Mesenchymal stem cell (in vitro differentiated cells and primary cell): ENCODE measurements at regions not wholly inside any gene's neighbourhood (a gene's known extent, or its start where the extent isn't known, plus 50 kb on each side); places are given as distances from the start of the nearest gene placed in this dataset.

Source experiments
- DNase-seq: peaks from one replicate; pipeline ENCODE4 v3.0.0-alpha.2; 2013
- H2AFZ ChIP-seq: one replicate; pipeline ENCODE4 v1.6.1; 2013; ENCODE audit warnings: low read depth, mild to moderate bottlenecking, control low read depth, inconsistent platforms, low read length, moderate library complexity
- H2AK5ac ChIP-seq: 2 replicates; pipeline ENCODE4 v1.6.1; 2013; ENCODE audit warnings: low read length, moderate library complexity, mild to moderate bottlenecking, inconsistent platforms; ENCODE audit not compliant: severe bottlenecking
- H2BK120ac ChIP-seq: one replicate; pipeline ENCODE4 v1.6.1; 2013; ENCODE audit warnings: low read depth, mild to moderate bottlenecking, inconsistent platforms, low read length, moderate library complexity
- H2BK12ac ChIP-seq, 2 experiments: one replicate each; pipeline ENCODE4 v1.6.1; 2013; ENCODE audit warnings: inconsistent platforms in 2 of 2, low read length in 2 of 2, mild to moderate bottlenecking in 2 of 2, moderate library complexity in 2 of 2, control low read depth in 1 of 2
- H2BK15ac ChIP-seq: one replicate; pipeline ENCODE4 v1.6.1; 2013; ENCODE audit warnings: mild to moderate bottlenecking, low read depth, inconsistent platforms; ENCODE audit not compliant: poor library complexity, severe bottlenecking
- H2BK5ac ChIP-seq: 2 replicates; pipeline ENCODE4 v1.6.1; 2013; ENCODE audit warnings: low read depth, mild to moderate bottlenecking, low read length, control low read depth, inconsistent platforms; ENCODE audit not compliant: poor library complexity, severe bottlenecking
- H3K14ac ChIP-seq, 2 experiments: one replicate each; pipeline ENCODE4 v1.6.1; 2013; ENCODE audit warnings: inconsistent platforms in 2 of 2, low read length in 2 of 2, control low read depth in 1 of 2, mild to moderate bottlenecking in 1 of 2, moderate library complexity in 1 of 2
- H3K18ac ChIP-seq, 2 experiments: one replicate each; pipeline ENCODE4 v1.6.1; 2013; ENCODE audit warnings: inconsistent platforms in 2 of 2, low read length in 2 of 2, control low read depth in 1 of 2, low read depth in 1 of 2, mild to moderate bottlenecking in 1 of 2
- H3K23ac ChIP-seq, 2 experiments: one replicate each; pipeline ENCODE4 v1.6.1; 2013; ENCODE audit warnings: inconsistent platforms in 2 of 2, low read length in 2 of 2, mild to moderate bottlenecking in 2 of 2, moderate library complexity in 2 of 2, control low read depth in 1 of 2
- H3K27ac ChIP-seq: 2 replicates; pipeline ENCODE4 v1.5.1; 2013; ENCODE audit warnings: mild to moderate bottlenecking, moderate library complexity, low read length, control low read depth, inconsistent platforms; ENCODE audit not compliant: poor library complexity, severe bottlenecking
- H3K27me3 ChIP-seq, 2 experiments: 2 replicates each; pipeline versions ENCODE4 v1.6.1 to v1.7.0; 2013; ENCODE audit warnings: low read length in 2 of 2, mild to moderate bottlenecking in 2 of 2, moderate library complexity in 2 of 2, control low read depth in 1 of 2, inconsistent platforms in 1 of 2; ENCODE audit not compliant: control insufficient read depth in 1 of 2, insufficient read depth in 1 of 2
- H3K36me3 ChIP-seq, 2 experiments: 2 replicates each; pipeline versions ENCODE4 v1.6.1 to v1.7.0; 2013; ENCODE audit warnings: low read length in 2 of 2, control low read depth in 1 of 2, inconsistent platforms in 1 of 2, low read depth in 1 of 2, mild to moderate bottlenecking in 1 of 2; ENCODE audit not compliant: insufficient read depth in 2 of 2, control insufficient read depth in 1 of 2
- H3K4ac ChIP-seq, 2 experiments: one replicate each; pipeline ENCODE4 v1.6.1; 2013; ENCODE audit warnings: inconsistent platforms in 2 of 2, low read length in 2 of 2, mild to moderate bottlenecking in 2 of 2, moderate library complexity in 2 of 2, control low read depth in 1 of 2, low read depth in 1 of 2
- H3K4me1 ChIP-seq: 2 replicates; pipeline ENCODE4 v1.6.1; 2013; ENCODE audit warnings: low read depth, low read length, control low read depth; ENCODE audit not compliant: control insufficient read depth, insufficient read depth
- H3K4me2 ChIP-seq: 2 replicates; pipeline ENCODE4 v1.6.1; 2013; ENCODE audit warnings: low read length, mild to moderate bottlenecking, inconsistent platforms; ENCODE audit not compliant: poor library complexity, severe bottlenecking
- H3K4me3 ChIP-seq, 2 experiments: 2 replicates each; pipeline versions ENCODE4 v1.5.1 to v1.7.0; 2013; ENCODE audit warnings: low read length in 2 of 2, mild to moderate bottlenecking in 2 of 2, control low read depth in 1 of 2, low read depth in 1 of 2; ENCODE audit not compliant: insufficient read depth in 1 of 2
- H3K79me1 ChIP-seq: replicated peaks from 2 replicates; pipeline ENCODE4 v1.6.1; 2013; ENCODE audit warnings: mild to moderate bottlenecking, control low read depth, low read length, inconsistent platforms; ENCODE audit not compliant: poor library complexity, severe bottlenecking
- H3K9ac ChIP-seq: 2 replicates; pipeline ENCODE4 v1.7.0; 2013; ENCODE audit warnings: mild to moderate bottlenecking, low read length, moderate library complexity
- H3K9me3 ChIP-seq: 2 replicates; pipeline ENCODE4 v1.7.0; 2013; ENCODE audit warnings: mild to moderate bottlenecking, low read length; ENCODE audit not compliant: control insufficient read depth
- H4K8ac ChIP-seq: one replicate; pipeline ENCODE4 v1.6.1; 2013; ENCODE audit warnings: inconsistent platforms, mild to moderate bottlenecking, low read length, moderate library complexity
- H4K91ac ChIP-seq: one replicate; pipeline ENCODE4 v1.6.1; 2013; ENCODE audit warnings: mild to moderate bottlenecking, low read length, inconsistent platforms
- WGBS: methylation state at CpG from one replicate; pipeline ENCODE4 v1.1.7; 2013; ENCODE audit warnings: mixed read lengths; 5-methylcytosine and 5-hydroxymethylcytosine counted together

GRCh38 chr4:38266616-38267015, 306.4 kb downstream of the PTTG2 start:
- Histone ChIP-seq H2BK15ac (no peak overlapping the region), H3K23ac (no peak overlapping the region), H3K79me1 (no peaks in the 10 kb centered on the region), H4K91ac (no peak overlapping the region), H3K18ac (no peak overlapping the region), H2AFZ (no peak overlapping the region), H3K9me3 (no peaks in the 10 kb centered on the region), H3K27me3 (no peaks in the 10 kb centered on the region), H3K14ac (no peak overlapping the region), H3K4me2 (no peak overlapping the region), H4K8ac (no peak overlapping the region), H3K9ac (no peak overlapping the region), H3K4me1 (no peaks in the 10 kb centered on the region), H3K27ac (no peak overlapping the region), H3K36me3 (no peaks in the 10 kb centered on the region), H2BK5ac (no peak overlapping the region), H3K4me3 (no peak overlapping the region), H3K4ac (no peak overlapping the region), H2BK12ac (no peak overlapping the region), H2BK120ac (no peak overlapping the region), H2AK5ac (no peak overlapping the region)
- WGBS, result 57% methylated on average over 3 of the region's 4 CpGs
- peak; percentile 56 for DNase-seq

GRCh38 chr4:38268108-38268820, 308.1 kb downstream of the PTTG2 start:
- H2AFZ ChIP-seq, result no peak overlapping the region
- H2BK120ac ChIP-seq, result no peak overlapping the region
- 86% methylated on average over 4 of the region's 5 CpGs for WGBS
- no peaks in the 10 kb centered on the region for H3K79me1 ChIP-seq
- no peaks in the 10 kb centered on the region for H3K27me3 ChIP-seq
- no peaks in the 10 kb centered on the region for H3K4me1 ChIP-seq
- no peak overlapping the region for H3K23ac ChIP-seq
- H4K8ac ChIP-seq, result no peak overlapping the region
- H2AK5ac ChIP-seq, result no peak overlapping the region
- no peak overlapping the region for H2BK12ac ChIP-seq
- H3K9ac ChIP-seq, result no peak overlapping the region
- no peak overlapping the region for H3K14ac ChIP-seq
- H2BK5ac ChIP-seq, result no peak overlapping the region
- H3K4me3 ChIP-seq, result no peak overlapping the region
- no peak overlapping the region for H2BK15ac ChIP-seq
- no peak overlapping the region for H3K4me2 ChIP-seq
- no peaks in the 10 kb centered on the region for H3K36me3 ChIP-seq
- no peak overlapping the region for H3K18ac ChIP-seq
- H3K4ac ChIP-seq, result no peak overlapping the region
- no peak overlapping the region for H3K27ac ChIP-seq
- no peak for DNase-seq
- no peaks in the 10 kb centered on the region for H3K9me3 ChIP-seq
- H4K91ac ChIP-seq, result no peak overlapping the region

DNA sequence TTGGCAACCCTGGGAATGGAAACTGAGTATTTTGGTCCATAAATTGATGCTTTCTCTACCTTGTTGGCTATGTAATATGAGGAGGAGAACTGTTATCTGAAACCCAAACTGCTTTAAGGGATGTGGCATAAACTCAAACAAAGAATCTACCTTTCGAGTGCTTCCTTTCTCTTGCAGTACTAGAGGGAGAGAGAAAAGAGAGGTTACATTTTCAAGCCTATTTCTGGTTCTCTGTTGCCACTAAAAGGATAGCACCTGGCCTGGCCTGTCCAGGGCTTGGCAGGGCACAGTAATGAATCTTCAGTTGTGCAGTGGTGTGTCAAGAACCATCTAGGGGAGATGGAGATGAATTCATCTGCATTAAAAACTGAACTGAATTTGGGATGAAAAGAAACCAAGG, 308.6 kb downstream of the PTTG2 start:
- Histone ChIP-seq H2AK5ac (no peak overlapping the region), H3K4me3 (no peak overlapping the region), H2BK120ac (no peak overlapping the region), H3K9me3 (no peaks in the 10 kb centered on the region), H3K79me1 (no peaks in the 10 kb centered on the region), H2AFZ (no peak overlapping the region), H3K4ac (no peak overlapping the region), H3K4me1 (no peaks in the 10 kb centered on the region), H3K9ac (no peak overlapping the region), H3K23ac (no peak overlapping the region), H2BK5ac (no peak overlapping the region), H3K36me3 (no peaks in the 10 kb centered on the region), H4K91ac (no peak overlapping the region), H3K27me3 (no peaks in the 10 kb centered on the region), H3K18ac (no peak overlapping the region), H2BK15ac (no peak overlapping the region), H3K27ac (no peak overlapping the region), H3K4me2 (no peak overlapping the region), H2BK12ac (no peak overlapping the region), H4K8ac (no peak overlapping the region), H3K14ac (no peak overlapping the region)
- 100% methylated on average over 1 of the region's 1 CpG for WGBS
- DNase-seq, result no peak

DNA sequence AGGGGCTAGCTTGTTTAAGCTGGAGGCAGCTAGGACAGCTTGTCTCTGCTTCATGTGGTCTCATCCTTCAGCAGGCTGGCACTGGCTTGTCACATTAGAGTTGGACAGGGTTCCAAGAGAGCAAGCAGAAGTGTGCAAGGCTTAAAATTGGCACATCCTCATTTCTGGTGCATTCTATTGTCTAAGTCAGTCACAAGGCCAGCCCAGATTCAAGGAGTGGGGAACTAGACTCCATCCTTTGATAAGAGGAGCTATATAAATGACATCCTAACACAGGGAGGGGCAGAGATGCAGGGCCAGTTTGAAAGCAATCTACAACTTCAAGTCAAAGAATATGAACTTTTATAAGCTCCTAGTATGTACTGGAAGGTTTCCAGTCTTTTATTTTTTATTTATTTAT, 313.2 kb downstream of the PTTG2 start:
- H2AK5ac ChIP-seq, result no peak overlapping the region
- H3K36me3 ChIP-seq, result no peaks in the 10 kb centered on the region
- no peaks in the 10 kb centered on the region for H3K9me3 ChIP-seq
- no peak overlapping the region for H3K4ac ChIP-seq
- no peak overlapping the region for H3K23ac ChIP-seq
- no peak overlapping the region for H2BK120ac ChIP-seq
- H3K27me3 ChIP-seq, result no peaks in the 10 kb centered on the region
- no peak overlapping the region for H4K91ac ChIP-seq
- H2BK15ac ChIP-seq, result no peak overlapping the region
- H3K4me3 ChIP-seq, result no peak overlapping the region
- no peaks in the 10 kb centered on the region for H3K79me1 ChIP-seq
- H3K4me1 ChIP-seq, result peaks cover 1% of the 10 kb centered on the region
- H3K9ac ChIP-seq, result no peak overlapping the region
- H2AFZ ChIP-seq, result no peak overlapping the region
- no peak overlapping the region for H4K8ac ChIP-seq
- no peak overlapping the region for H2BK5ac ChIP-seq
- H3K14ac ChIP-seq, result no peak overlapping the region
- no peak overlapping the region for H3K27ac ChIP-seq
- no peak overlapping the region for H3K4me2 ChIP-seq
- no peak for DNase-seq
- H2BK12ac ChIP-seq, result no peak overlapping the region
- peak overlapping the region in 1 of 2 experiments; percentile 42 for H3K18ac ChIP-seq
